Astrocyte (in vitro differentiated cells and primary cell): ENCODE measurements at regions not wholly inside any gene's neighbourhood (a gene's known extent, or its start where the extent isn't known, plus 50 kb on each side); places are given as distances from the start of the nearest gene placed in this dataset.

ENCODE experiments used
- CTCF ChIP-seq: IDR thresholded peaks from 2 replicates; pipeline ENCODE4 v1.5.1; 2011; ENCODE audit warnings: low read depth, mild to moderate bottlenecking, inconsistent platforms, low read length, moderate library complexity; ENCODE audit not compliant: insufficient read depth
- EZH2 ChIP-seq: IDR thresholded peaks from 2 replicates; pipeline ENCODE4 v1.6.1; 2012; ENCODE audit warnings: mild to moderate bottlenecking, low read length, inconsistent platforms; ENCODE audit not compliant: insufficient read depth

DNA sequence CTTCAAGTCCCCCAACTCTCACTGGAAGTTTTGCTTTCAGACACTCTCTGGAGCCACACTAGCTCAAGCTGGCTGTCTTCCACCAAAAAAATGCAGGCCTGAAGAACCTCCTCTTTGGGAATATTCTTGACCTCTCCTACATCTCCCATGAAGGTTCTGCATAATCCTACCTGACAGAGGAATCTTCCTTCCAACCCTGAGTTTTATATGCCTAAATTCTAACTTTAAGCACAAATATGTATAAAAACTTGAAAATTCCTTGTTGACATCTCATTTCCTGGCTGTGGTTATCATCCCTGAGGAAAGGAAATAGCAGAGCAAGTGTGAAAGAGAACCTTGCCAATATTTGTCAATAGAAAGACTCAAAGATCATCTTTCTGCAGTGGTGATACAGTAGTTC lies 249.0 kb downstream of the LPIN1 start:
- TF ChIP-seq CTCF (no peak), EZH2 (no peak)
